CD14-positive monocyte (primary cell): ENCODE measurements at regions not wholly inside any gene's neighbourhood (a gene's known extent, or its start where the extent isn't known, plus 50 kb on each side); places are given as distances from the start of the nearest gene placed in this dataset.

ENCODE experiments used
- DNase-seq, 3 donors: peaks; one replicate each; pipeline ENCODE4 v3.0.0-alpha.2; 2011 to 2022
- H2AFZ ChIP-seq: 2 replicates; pipeline ENCODE4 v1.6.0; 2012; ENCODE audit warnings: mild to moderate bottlenecking, low read depth, low read length, inconsistent platforms; ENCODE audit not compliant: insufficient read depth, poor library complexity, severe bottlenecking
- H3K27ac ChIP-seq, 2 donors: 1 replicate in 1 of 2; 2 replicates in 1 of 2; pipeline ENCODE4 v1.5.1; 2012 to 2013; ENCODE audit warnings: low read length in 2 of 2, control low read depth in 1 of 2, inconsistent platforms in 1 of 2, low read depth in 1 of 2, mild to moderate bottlenecking in 1 of 2
- H3K27me3 ChIP-seq, 2 donors: one replicate each; pipeline versions ENCODE4 v1.6.0 to v1.6.1; 2011 to 2013; ENCODE audit warnings: low read length in 2 of 2; ENCODE audit not compliant: control insufficient read depth in 2 of 2, insufficient read depth in 2 of 2
- H3K36me3 ChIP-seq, 2 donors: replicated peaks in 1 of 2; 1 replicate in 1 of 2; 2 replicates in 1 of 2; pipeline versions ENCODE4 v1.5.1 to v1.6.1; 2012 to 2013; ENCODE audit warnings: low read length in 2 of 2, control low read depth in 1 of 2, inconsistent platforms in 1 of 2, mild to moderate bottlenecking in 1 of 2; ENCODE audit not compliant: insufficient read depth in 2 of 2, control insufficient read depth in 1 of 2
- H3K4me1 ChIP-seq, 2 donors: 1 replicate in 1 of 2; 2 replicates in 1 of 2; pipeline versions ENCODE4 v1.5.1 to v1.6.1; 2012 to 2013; ENCODE audit warnings: low read length in 2 of 2, control low read depth in 1 of 2, inconsistent platforms in 1 of 2, mild to moderate bottlenecking in 1 of 2, moderate library complexity in 1 of 2; ENCODE audit not compliant: insufficient read depth in 2 of 2, control insufficient read depth in 1 of 2
- H3K4me2 ChIP-seq: replicated peaks from 2 replicates; pipeline ENCODE3; 2012; ENCODE audit warnings: low read length, moderate library complexity, mild to moderate bottlenecking; ENCODE audit not compliant: poor library complexity, severe bottlenecking; ENCODE audit errors: extremely low read depth
- H3K4me3 ChIP-seq, 3 experiments: fragments of 200-600 bp in 1 of 3; sonication (generic) in 1 of 3; replicated peaks in 1 of 3; 1 replicate in 2 of 3; 2 replicates in 1 of 3; pipeline ENCODE4 v1.5.1; 2011 to 2013; ENCODE audit warnings: low read length in 3 of 3, mild to moderate bottlenecking in 3 of 3, control low read depth in 2 of 3, low read depth in 2 of 3, inconsistent platforms in 1 of 3, moderate library complexity in 1 of 3
- H3K79me2 ChIP-seq: 2 replicates; pipeline ENCODE4 v1.6.0; 2012; ENCODE audit warnings: mild to moderate bottlenecking, control low read depth, inconsistent platforms, low read length, moderate library complexity; ENCODE audit not compliant: insufficient read depth
- H3K9ac ChIP-seq: 2 replicates; pipeline ENCODE4 v1.6.0; 2017; ENCODE audit warnings: low read length, mild to moderate bottlenecking; ENCODE audit not compliant: insufficient read depth, poor library complexity, severe bottlenecking
- H3K9me3 ChIP-seq, 2 donors: replicated peaks in 1 of 2; 1 replicate in 1 of 2; 2 replicates in 1 of 2; pipeline versions ENCODE4 v1.5.1 to v1.6.1; 2012 to 2013; ENCODE audit warnings: low read length in 2 of 2, control low read depth in 1 of 2; ENCODE audit not compliant: control insufficient read depth in 1 of 2, insufficient read depth in 1 of 2
- H4K20me1 ChIP-seq: 2 replicates; pipeline ENCODE4 v1.6.0; 2012; ENCODE audit warnings: mild to moderate bottlenecking, low read length, control low read depth, moderate library complexity; ENCODE audit not compliant: insufficient read depth
- H3K27ac Mint-ChIP-seq, 7 donors: one replicate each; pipeline ENCODE4 v1.8.0; 2020; ENCODE audit warnings: mild to moderate bottlenecking in 7 of 7, mixed read lengths in 7 of 7, moderate library complexity in 6 of 7, inconsistent platforms in 2 of 7
- H3K27me3 Mint-ChIP-seq, 3 donors: one replicate each; pipeline ENCODE4 v1.8.0; 2021 to 2022; ENCODE audit warnings: low read depth in 3 of 3, mild to moderate bottlenecking in 3 of 3, mixed read lengths in 3 of 3, moderate library complexity in 3 of 3, inconsistent platforms in 1 of 3
- H3K36me3 Mint-ChIP-seq, 2 donors: one replicate each; pipeline ENCODE4 v1.8.0; 2020; ENCODE audit warnings: mixed read lengths in 2 of 2, inconsistent platforms in 1 of 2, mild to moderate bottlenecking in 1 of 2
- H3K4me1 Mint-ChIP-seq: one replicate; pipeline ENCODE4 v1.8.0; 2020; ENCODE audit warnings: mild to moderate bottlenecking, mixed read lengths
- H3K4me3 Mint-ChIP-seq, 2 donors: one replicate each; pipeline ENCODE4 v1.8.0; 2020; ENCODE audit warnings: mild to moderate bottlenecking in 2 of 2, mixed read lengths in 2 of 2, moderate library complexity in 1 of 2
- H3K9me3 Mint-ChIP-seq, 7 donors: one replicate each; pipeline ENCODE4 v1.8.0; 2020 to 2022; ENCODE audit warnings: mixed read lengths in 7 of 7, mild to moderate bottlenecking in 6 of 7, moderate library complexity in 6 of 7, inconsistent platforms in 2 of 7
- CTCF ChIP-seq: fragments of 200-600 bp; IDR thresholded peaks from one replicate; pipeline ENCODE4 v1.8.0; 2022; ENCODE audit warnings: antibody characterized with exemption, mild to moderate bottlenecking
- WGBS: methylation state at CpG from one replicate; pipeline ENCODE4 v1.1.5; 2013; ENCODE audit warnings: missing lambda C conversion rate; ENCODE audit not compliant: insufficient coverage; 5-methylcytosine and 5-hydroxymethylcytosine counted together
- intact Hi-C, 2 donors: fragments of 100-400 bp; cut with micrococcal nuclease; formaldehyde crosslinking; loops; one replicate each; pipeline versions ENCODE4 v1.15.0 to v1.15.1; 2023

DNA sequence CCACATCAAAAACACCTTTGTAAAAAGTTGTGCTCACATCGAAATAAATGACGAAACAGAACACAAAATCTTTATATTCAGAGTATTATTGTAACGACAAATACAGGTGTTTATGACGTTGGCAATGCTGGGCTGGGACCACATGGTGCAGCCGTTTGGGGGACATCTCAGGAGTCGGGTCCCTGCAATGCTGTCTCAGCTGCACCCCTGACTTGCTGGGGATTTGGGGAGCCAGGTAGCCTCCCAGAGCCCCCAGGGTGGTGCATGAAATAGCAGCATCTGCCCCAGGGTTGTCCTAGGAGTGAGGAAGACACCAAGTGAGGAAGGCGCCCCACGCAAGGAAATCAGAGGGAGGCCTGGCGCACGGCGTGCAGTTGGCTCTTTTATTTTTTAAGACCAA lies 1526.8 kb downstream of the BRD1 start:
- no peaks in the 10 kb centered on the region for H3K36me3 ChIP-seq
- WGBS, result 89% methylated on average over 4 of the region's 11 CpGs
- Mint-ChIP-seq H3K4me3 (no peak overlapping the region), H3K27me3 (peaks cover under 1 to 4% (median 1%) of the 10 kb centered on the region in 3 donors), H3K4me1 (no peaks in the 10 kb centered on the region), H3K36me3 (no peaks in the 10 kb centered on the region), H3K27ac (no peak overlapping the region), H3K9me3 (peaks cover 0 to 11% (median 0%) of the 10 kb centered on the region in 7 donors)
- no peak overlapping the region for H3K4me2 ChIP-seq
- H3K4me1 ChIP-seq, result no peaks in the 10 kb centered on the region
- H3K27me3 ChIP-seq, result no peaks in the 10 kb centered on the region
- no peak for TF ChIP-seq CTCF
- H3K9ac ChIP-seq, result no peak overlapping the region
- H4K20me1 ChIP-seq, result no peaks in the 10 kb centered on the region
- H3K4me3 ChIP-seq, result no peak overlapping the region
- no peak overlapping the region for H2AFZ ChIP-seq
- H3K79me2 ChIP-seq, result no peaks in the 10 kb centered on the region
- no peak for DNase-seq
- no peak overlapping the region for H3K27ac ChIP-seq
- no peaks in the 10 kb centered on the region for H3K9me3 ChIP-seq
- intact Hi-C loops, result no loop called here

GRCh38 chr22:48299801-48300200 lies 1527.9 kb downstream of the BRD1 start:
- Histone ChIP-seq H3K4me2 (no peak overlapping the region), H3K36me3 (no peaks in the 10 kb centered on the region), H3K9ac (no peak overlapping the region), H3K9me3 (no peaks in the 10 kb centered on the region), H3K4me1 (no peaks in the 10 kb centered on the region), H2AFZ (no peak overlapping the region), H3K4me3 (no peak overlapping the region), H3K79me2 (no peaks in the 10 kb centered on the region), H3K27ac (no peak overlapping the region), H4K20me1 (no peaks in the 10 kb centered on the region), H3K27me3 (no peaks in the 10 kb centered on the region)
- Mint-ChIP-seq H3K9me3 (peaks cover 0 to 11% (median 0%) of the 10 kb centered on the region in 7 donors), H3K4me3 (no peak overlapping the region), H3K27me3 (peaks cover 0 to 4% (median 1%) of the 10 kb centered on the region in 3 donors), H3K36me3 (no peaks in the 10 kb centered on the region), H3K27ac (no peak overlapping the region), H3K4me1 (no peaks in the 10 kb centered on the region)
- TF ChIP-seq CTCF, result no peak
- intact Hi-C loops, result no loop called here
- WGBS, result 96% methylated on average over 12 of the region's 18 CpGs
- no peak for DNase-seq
